GM12865 (cell line): ENCODE measurements at regions not wholly inside any gene's neighbourhood (a gene's known extent, or its start where the extent isn't known, plus 50 kb on each side); places are given as distances from the start of the nearest gene placed in this dataset.

Experiments used
- DNase-seq: peaks from one replicate; pipeline ENCODE4 v3.0.0; 2010; ENCODE audit warnings: low read depth
- H3K4me3 ChIP-seq: 2 replicates; pipeline ENCODE4 v1.5.1; 2011; ENCODE audit warnings: mild to moderate bottlenecking, low read depth, low read length, control low read depth
- CTCF ChIP-seq: IDR thresholded peaks from 2 replicates; pipeline ENCODE4 v1.5.1; 2011; ENCODE audit warnings: low read length, control low read depth, low read depth, inconsistent platforms; ENCODE audit not compliant: insufficient read depth; ENCODE audit errors: missing control alignments

GRCh38 chr20:19041787-19042186, 170.7 kb upstream of the SLC24A3 start:
- TF ChIP-seq CTCF: no peak
- no peak for DNase-seq
- H3K4me3 ChIP-seq: no peak overlapping the region

GRCh38 chr20:19045371-19045770, 167.1 kb upstream of the SLC24A3 start:
- TF ChIP-seq CTCF: no peak
- DNase-seq: no peak
- no peak overlapping the region for H3K4me3 ChIP-seq

GRCh38 chr20:19047040-19047950, 165.1 kb upstream of the SLC24A3 start:
- DNase-seq: no peak
- no peak for TF ChIP-seq CTCF
- no peak overlapping the region for H3K4me3 ChIP-seq

GRCh38 chr20:19047951-19048296, 164.5 kb upstream of the SLC24A3 start:
- TF ChIP-seq CTCF: no peak
- DNase-seq: no peak
- H3K4me3 ChIP-seq: no peak overlapping the region

GRCh38 chr20:19048995-19049501, 163.4 kb upstream of the SLC24A3 start:
- DNase-seq: no peak
- no peak for TF ChIP-seq CTCF
- no peak overlapping the region for H3K4me3 ChIP-seq

- no peak overlapping the region for H3K4me3 ChIP-seq
- TF ChIP-seq CTCF: no peak
- DNase-seq: no peak
Measured at GRCh38 chr20:19049514-19049913, 162.9 kb upstream of the SLC24A3 start.
